CD4-positive, alpha-beta T cell (primary cell): ENCODE measurements at regions not wholly inside any gene's neighbourhood (a gene's known extent, or its start where the extent isn't known, plus 50 kb on each side); places are given as distances from the start of the nearest gene placed in this dataset.

ENCODE experiments used
- ATAC-seq: fragments of 200-7000 bp; cut with Tn5 transposase; one replicate; pipeline ENCODE4 v1.10.0; 2022; ENCODE audit warnings: mild to moderate bottlenecking; ENCODE audit not compliant: poor library complexity
- CTCF ChIA-PET: fragments of 350-600 bp; sonication (Branson Sonifier 250); formaldehyde crosslinking; loops from one replicate; lab custom pipeline; 2021; ENCODE audit warnings: antibody characterized with exemption, inconsistent platforms; lab: Charles Lee
- POLR2A ChIA-PET: fragments of 350-600 bp; sonication (Branson Sonifier 250); formaldehyde crosslinking; loops from one replicate; lab custom pipeline; 2021; ENCODE audit warnings: antibody characterized with exemption, inconsistent platforms; lab: Charles Lee
- DNase-seq, 14 experiments: peaks; one replicate each; pipeline ENCODE4 v3.0.0-alpha.2; 2013 to 2020; ENCODE audit warnings: mixed read lengths in 2 of 14
- H3K27ac ChIP-seq, 2 donors: one replicate each; pipeline versions ENCODE4 v1.5.1 to v1.7.0; 2013; ENCODE audit warnings: low read length in 2 of 2, low read depth in 1 of 2, mild to moderate bottlenecking in 1 of 2
- H3K27me3 ChIP-seq, 2 experiments: 1 replicate in 1 of 2; 2 replicates in 1 of 2; pipeline versions ENCODE4 v1.6.1 to v1.7.0; 2013; ENCODE audit warnings: low read length in 2 of 2, control low read depth in 1 of 2, mild to moderate bottlenecking in 1 of 2, moderate library complexity in 1 of 2; ENCODE audit not compliant: insufficient read depth in 2 of 2, control insufficient read depth in 1 of 2
- H3K36me3 ChIP-seq: one replicate; pipeline ENCODE4 v1.6.1; 2013; ENCODE audit warnings: low read length, control low read depth; ENCODE audit not compliant: insufficient read depth
- H3K4me1 ChIP-seq: one replicate; pipeline ENCODE4 v1.6.1; 2013; ENCODE audit warnings: low read length, control low read depth; ENCODE audit not compliant: insufficient read depth
- H3K4me3 ChIP-seq: one replicate; pipeline ENCODE4 v1.5.1; 2013; ENCODE audit warnings: mild to moderate bottlenecking, low read length, moderate library complexity
- H3K9me3 ChIP-seq, 2 experiments: 1 replicate in 1 of 2; 2 replicates in 1 of 2; pipeline versions ENCODE4 v1.6.1 to v1.7.0; 2013; ENCODE audit warnings: low read length in 2 of 2, mild to moderate bottlenecking in 2 of 2, control low read depth in 1 of 2, moderate library complexity in 1 of 2; ENCODE audit not compliant: control insufficient read depth in 1 of 2, insufficient read depth in 1 of 2
- H3K27ac Mint-ChIP-seq: one replicate; pipeline ENCODE4 v1.8.0; 2020; ENCODE audit warnings: mixed read lengths
- H3K27me3 Mint-ChIP-seq: one replicate; pipeline ENCODE4 v1.8.0; 2021; ENCODE audit warnings: mixed read lengths
- H3K36me3 Mint-ChIP-seq: one replicate; pipeline ENCODE4 v1.8.0; 2021; ENCODE audit warnings: low read depth, mixed read lengths
- H3K4me1 Mint-ChIP-seq: one replicate; pipeline ENCODE4 v1.8.0; 2021; ENCODE audit warnings: low read depth, mixed read lengths
- H3K4me3 Mint-ChIP-seq: one replicate; pipeline ENCODE4 v1.8.0; 2020; ENCODE audit warnings: mild to moderate bottlenecking, mixed read lengths
- H3K9me3 Mint-ChIP-seq: one replicate; pipeline ENCODE4 v1.8.0; 2020; ENCODE audit warnings: mixed read lengths
- intact Hi-C, 2 experiments: fragments of 100-400 bp; cut with DNase I in 1 of 2; cut with micrococcal nuclease in 1 of 2; formaldehyde crosslinking; loops; one replicate each; pipeline versions ENCODE4 v1.15.1 to v1.9.0; 2023 to 2025; cut with DNase I, micrococcal nuclease
- TF ChIP-seq, protein P1 (sequence below): fragments of 200-600 bp; IDR thresholded peaks from one replicate; pipeline ENCODE4 v1.8.0; 2022; ENCODE audit warnings: antibody characterized with exemption, mild to moderate bottlenecking

DNA sequence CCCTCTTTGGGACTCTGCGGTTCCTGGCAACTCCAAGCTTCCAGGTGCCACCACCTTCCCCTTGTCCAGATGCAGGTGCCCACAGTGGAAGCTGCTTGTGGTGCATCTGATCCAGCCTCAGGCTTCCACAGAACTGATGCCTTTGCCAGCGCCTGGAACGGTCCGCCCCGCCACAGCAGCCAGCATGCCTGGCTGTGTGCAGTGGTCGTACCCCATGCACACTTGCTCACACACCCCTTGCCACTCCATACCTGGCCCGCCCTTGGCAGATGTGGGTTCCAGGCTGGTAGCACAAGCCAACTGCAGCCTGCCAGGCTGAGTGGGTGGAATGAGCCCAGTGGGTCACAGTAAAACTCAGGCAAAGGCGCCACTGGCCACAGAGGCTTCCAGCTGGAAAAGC is 240.5 kb downstream of the PPP4R3C start:
- intact Hi-C loops, result no loop called here
- Mint-ChIP-seq H3K27ac (no peak overlapping the region), H3K27me3 (no peaks in the 10 kb centered on the region), H3K4me3 (no peak overlapping the region), H3K4me1 (no peaks in the 10 kb centered on the region), H3K9me3 (peaks cover 3% of the 10 kb centered on the region), H3K36me3 (no peaks in the 10 kb centered on the region)
- peaks cover 0 to 6% of the 10 kb centered on the region in 2 experiments for H3K9me3 ChIP-seq
- no peak for DNase-seq
- H3K36me3 ChIP-seq, result no peaks in the 10 kb centered on the region
- ChIA-PET CTCF (no interaction called here), POLR2A (no interaction called here)
- no peaks in the 10 kb centered on the region for H3K27me3 ChIP-seq
- no peak overlapping the region for H3K27ac ChIP-seq
- no peak for ATAC-seq
- H3K4me3 ChIP-seq, result no peak overlapping the region
- no peaks in the 10 kb centered on the region for H3K4me1 ChIP-seq
- TF ChIP-seq, protein P1, sequence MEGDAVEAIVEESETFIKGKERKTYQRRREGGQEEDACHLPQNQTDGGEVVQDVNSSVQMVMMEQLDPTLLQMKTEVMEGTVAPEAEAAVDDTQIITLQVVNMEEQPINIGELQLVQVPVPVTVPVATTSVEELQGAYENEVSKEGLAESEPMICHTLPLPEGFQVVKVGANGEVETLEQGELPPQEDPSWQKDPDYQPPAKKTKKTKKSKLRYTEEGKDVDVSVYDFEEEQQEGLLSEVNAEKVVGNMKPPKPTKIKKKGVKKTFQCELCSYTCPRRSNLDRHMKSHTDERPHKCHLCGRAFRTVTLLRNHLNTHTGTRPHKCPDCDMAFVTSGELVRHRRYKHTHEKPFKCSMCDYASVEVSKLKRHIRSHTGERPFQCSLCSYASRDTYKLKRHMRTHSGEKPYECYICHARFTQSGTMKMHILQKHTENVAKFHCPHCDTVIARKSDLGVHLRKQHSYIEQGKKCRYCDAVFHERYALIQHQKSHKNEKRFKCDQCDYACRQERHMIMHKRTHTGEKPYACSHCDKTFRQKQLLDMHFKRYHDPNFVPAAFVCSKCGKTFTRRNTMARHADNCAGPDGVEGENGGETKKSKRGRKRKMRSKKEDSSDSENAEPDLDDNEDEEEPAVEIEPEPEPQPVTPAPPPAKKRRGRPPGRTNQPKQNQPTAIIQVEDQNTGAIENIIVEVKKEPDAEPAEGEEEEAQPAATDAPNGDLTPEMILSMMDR, result no peak

DNA sequence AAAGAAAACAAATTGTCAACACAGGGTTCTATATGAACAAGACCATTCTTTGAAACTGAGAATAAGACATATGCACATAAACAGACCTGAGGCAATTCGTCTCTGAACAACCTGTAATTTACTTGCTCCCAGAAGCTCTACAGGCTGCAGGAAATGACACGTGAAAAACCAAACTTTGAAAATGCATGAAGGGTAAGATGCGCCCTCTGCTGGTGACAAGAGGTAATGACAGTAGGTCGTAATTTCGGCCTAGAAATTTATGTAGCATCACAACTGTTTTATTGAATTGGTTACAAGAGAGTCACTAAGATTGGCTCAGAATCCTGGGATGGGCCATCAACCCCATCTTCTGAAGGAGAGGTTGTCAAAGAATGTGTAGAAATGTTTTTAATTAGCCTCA is 276.5 kb downstream of the PPP4R3C start:
- Histone ChIP-seq H3K36me3 (no peaks in the 10 kb centered on the region), H3K4me3 (no peak overlapping the region), H3K4me1 (no peaks in the 10 kb centered on the region), H3K9me3 (no peaks in the 10 kb centered on the region), H3K27me3 (no peaks in the 10 kb centered on the region), H3K27ac (no peak overlapping the region)
- H3K4me3 Mint-ChIP-seq, result no peak overlapping the region
- H3K9me3 Mint-ChIP-seq, result no peaks in the 10 kb centered on the region
- intact Hi-C loops, result no loop called here
- TF ChIP-seq, protein P1, result peak; percentile 76
- no peak for ATAC-seq
- ChIA-PET CTCF (interaction anchor here (1.3 kb wide), 1 partner anchor 9 kb away, joined by 4 read pairs; no protein-coding TSS in a partner anchor), POLR2A (no interaction called here)
- H3K27me3 Mint-ChIP-seq, result no peaks in the 10 kb centered on the region
- no peaks in the 10 kb centered on the region for H3K4me1 Mint-ChIP-seq
- DNase-seq, result peak in 6 of 14 experiments; percentile 0 to 41 (median 25)
- H3K27ac Mint-ChIP-seq, result no peak overlapping the region
- H3K36me3 Mint-ChIP-seq, result no peaks in the 10 kb centered on the region

DNA sequence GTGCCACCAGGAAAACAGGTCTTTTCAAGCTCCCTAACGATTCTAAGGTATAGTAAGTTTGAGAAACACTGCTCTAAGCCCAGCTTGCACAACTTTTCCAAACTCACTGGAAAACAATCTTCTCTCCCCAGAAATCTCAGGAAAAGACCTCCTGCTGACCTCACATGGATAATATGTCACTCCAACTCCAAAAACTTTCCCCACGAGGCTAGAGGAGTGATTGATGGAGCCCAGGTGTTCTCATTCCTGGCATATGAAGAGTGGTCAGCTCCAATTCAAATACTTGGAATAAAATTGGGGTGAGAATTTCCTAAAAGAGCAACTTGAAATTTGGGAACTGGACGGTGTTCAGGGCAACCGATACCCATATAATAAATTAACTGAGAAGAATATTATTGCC is 299.9 kb downstream of the PPP4R3C start:
- Mint-ChIP-seq H3K27ac (no peak overlapping the region), H3K27me3 (no peaks in the 10 kb centered on the region), H3K9me3 (no peaks in the 10 kb centered on the region), H3K4me3 (no peak overlapping the region), H3K36me3 (no peaks in the 10 kb centered on the region), H3K4me1 (no peaks in the 10 kb centered on the region)
- no peaks in the 10 kb centered on the region for H3K4me1 ChIP-seq
- H3K9me3 ChIP-seq, result no peaks in the 10 kb centered on the region
- intact Hi-C loops, result no loop called here
- ChIA-PET CTCF (no interaction called here), POLR2A (no interaction called here)
- ATAC-seq, result no peak
- no peak for DNase-seq
- H3K27ac ChIP-seq, result no peak overlapping the region
- no peak overlapping the region for H3K4me3 ChIP-seq
- no peaks in the 10 kb centered on the region for H3K36me3 ChIP-seq
- TF ChIP-seq, protein P1, result no peak
- no peaks in the 10 kb centered on the region for H3K27me3 ChIP-seq
